SU-DHL-6 (cell line): ENCODE measurements at regions not wholly inside any gene's neighbourhood (a gene's known extent, or its start where the extent isn't known, plus 50 kb on each side); places are given as distances from the start of the nearest gene placed in this dataset.

ENCODE experiments used
- H2AFZ ChIP-seq: fragments of 200-600 bp; sonication (generic); 2 replicates; pipeline ENCODE4 v1.6.1; 2014; ENCODE audit warnings: low read depth, mild to moderate bottlenecking, moderate library complexity, mixed read lengths, antibody characterized with exemption, low read length; ENCODE audit not compliant: severe bottlenecking
- H3F3A ChIP-seq: fragments of 200-600 bp; shearing (Covaris generic); 2 replicates; pipeline ENCODE4 v1.6.0; 2016; ENCODE audit warnings: antibody characterized with exemption, mild to moderate bottlenecking; ENCODE audit not compliant: insufficient read depth
- H3K27ac ChIP-seq: fragments of 200-600 bp; sonication (generic); 2 replicates; pipeline ENCODE4 v1.5.1; 2016; ENCODE audit warnings: low read depth, mild to moderate bottlenecking, low read length, moderate library complexity, mixed read lengths
- H3K27me3 ChIP-seq: fragments of 200-600 bp; sonication (generic), shearing (Covaris generic); 2 replicates; pipeline ENCODE4 v1.6.0; 2014; ENCODE audit warnings: mild to moderate bottlenecking, low read length
- H3K36me3 ChIP-seq: fragments of 200-600 bp; sonication (generic); 2 replicates; pipeline ENCODE4 v1.6.1; 2014; ENCODE audit warnings: mild to moderate bottlenecking, low read length, mixed read lengths
- H3K4me2 ChIP-seq: fragments of 300-600, 200-600 bp; shearing (Covaris generic), sonication (generic); 2 replicates; pipeline ENCODE4 v1.6.0; 2014; ENCODE audit warnings: low read length, low read depth, mild to moderate bottlenecking; ENCODE audit not compliant: poor library complexity, severe bottlenecking
- H3K4me3 ChIP-seq: fragments of 200-600 bp; sonication (generic); 2 replicates; pipeline ENCODE4 v1.5.1; 2014; ENCODE audit warnings: antibody characterized with exemption, low read length, mild to moderate bottlenecking, mixed read lengths; ENCODE audit not compliant: insufficient read depth, poor library complexity, severe bottlenecking
- H3K79me2 ChIP-seq: fragments of 200-600 bp; sonication (generic); 2 replicates; pipeline ENCODE4 v1.6.1; 2014; ENCODE audit warnings: mild to moderate bottlenecking, low read length, moderate library complexity; ENCODE audit not compliant: insufficient read depth
- H3K9ac ChIP-seq: fragments of 200-600 bp; sonication (generic); 2 replicates; pipeline ENCODE4 v1.7.0; 2014; ENCODE audit warnings: mild to moderate bottlenecking, low read length
- H3K9me2 ChIP-seq: fragments of 200-600 bp; sonication (generic); replicated peaks from 2 replicates; pipeline ENCODE4 v1.6.1; 2014; ENCODE audit warnings: low read length; ENCODE audit not compliant: insufficient read depth
- H3K9me3 ChIP-seq: fragments of 200-600 bp; sonication (generic); 2 replicates; pipeline ENCODE4 v1.6.1; 2014; ENCODE audit warnings: low read length, mixed read lengths; ENCODE audit not compliant: insufficient read depth
- H4K20me1 ChIP-seq: fragments of 200-600 bp; sonication (generic); 2 replicates; pipeline ENCODE4 v1.6.1; 2014; ENCODE audit warnings: low read depth, mild to moderate bottlenecking, antibody characterized with exemption, low read length, moderate library complexity, mixed read lengths
- EZH2phosphoT487 ChIP-seq: fragments of 200-600 bp; sonication (generic), shearing (Covaris generic); conservative IDR thresholded peaks from 2 replicates; pipeline ENCODE4 v1.6.1; 2018; ENCODE audit warnings: mild to moderate bottlenecking, antibody characterized with exemption, low read length, moderate library complexity, mixed read lengths
- TF ChIP-seq, protein P1 (sequence below): fragments of 200-600 bp; sonication (generic); IDR thresholded peaks from one replicate; pipeline ENCODE4 v1.5.1; 2017; ENCODE audit warnings: antibody characterized with exemption, mild to moderate bottlenecking, low read length, moderate library complexity; ENCODE audit not compliant: insufficient read depth, poor library complexity, severe bottlenecking

- Histone ChIP-seq H3K27me3 (no peaks in the 10 kb centered on the region), H4K20me1 (no peaks in the 10 kb centered on the region), H3K9me2 (peaks cover 4% of the 10 kb centered on the region; the same call in 1 of the 2 replicates), H3K9ac (no peak overlapping the region), H3K27ac (no peak overlapping the region), H3K79me2 (no peaks in the 10 kb centered on the region), H3F3A (no peaks in the 10 kb centered on the region), H3K9me3 (no peaks in the 10 kb centered on the region), H2AFZ (no peak overlapping the region), H3K4me3 (no peak overlapping the region), H3K36me3 (no peaks in the 10 kb centered on the region), H3K4me2 (no peak overlapping the region)
- TF ChIP-seq, protein P1, sequence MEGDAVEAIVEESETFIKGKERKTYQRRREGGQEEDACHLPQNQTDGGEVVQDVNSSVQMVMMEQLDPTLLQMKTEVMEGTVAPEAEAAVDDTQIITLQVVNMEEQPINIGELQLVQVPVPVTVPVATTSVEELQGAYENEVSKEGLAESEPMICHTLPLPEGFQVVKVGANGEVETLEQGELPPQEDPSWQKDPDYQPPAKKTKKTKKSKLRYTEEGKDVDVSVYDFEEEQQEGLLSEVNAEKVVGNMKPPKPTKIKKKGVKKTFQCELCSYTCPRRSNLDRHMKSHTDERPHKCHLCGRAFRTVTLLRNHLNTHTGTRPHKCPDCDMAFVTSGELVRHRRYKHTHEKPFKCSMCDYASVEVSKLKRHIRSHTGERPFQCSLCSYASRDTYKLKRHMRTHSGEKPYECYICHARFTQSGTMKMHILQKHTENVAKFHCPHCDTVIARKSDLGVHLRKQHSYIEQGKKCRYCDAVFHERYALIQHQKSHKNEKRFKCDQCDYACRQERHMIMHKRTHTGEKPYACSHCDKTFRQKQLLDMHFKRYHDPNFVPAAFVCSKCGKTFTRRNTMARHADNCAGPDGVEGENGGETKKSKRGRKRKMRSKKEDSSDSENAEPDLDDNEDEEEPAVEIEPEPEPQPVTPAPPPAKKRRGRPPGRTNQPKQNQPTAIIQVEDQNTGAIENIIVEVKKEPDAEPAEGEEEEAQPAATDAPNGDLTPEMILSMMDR, result no peak
- no peak for TF ChIP-seq EZH2phosphoT487
These were observed 290.8 kb downstream of the SLC4A3 start for GRCh38 chr2:219918254-219918653.

- H3K27ac ChIP-seq, result no peak overlapping the region
- H3K36me3 ChIP-seq, result no peaks in the 10 kb centered on the region
- H3K4me2 ChIP-seq, result no peak overlapping the region
- no peak overlapping the region for H2AFZ ChIP-seq
- no peak overlapping the region for H3K9ac ChIP-seq
- H3K27me3 ChIP-seq, result no peaks in the 10 kb centered on the region
- H3K9me2 ChIP-seq, result peaks cover 4% of the 10 kb centered on the region; the same call in 1 of the 2 replicates
- no peaks in the 10 kb centered on the region for H3K9me3 ChIP-seq
- no peak for TF ChIP-seq EZH2phosphoT487
- TF ChIP-seq, protein P1, result no peak
- no peak overlapping the region for H3K4me3 ChIP-seq
- H3K79me2 ChIP-seq, result no peaks in the 10 kb centered on the region
- H4K20me1 ChIP-seq, result no peaks in the 10 kb centered on the region
- no peaks in the 10 kb centered on the region for H3F3A ChIP-seq
These were observed 291.5 kb downstream of the SLC4A3 start for GRCh38 chr2:219918944-219919343.

DNA sequence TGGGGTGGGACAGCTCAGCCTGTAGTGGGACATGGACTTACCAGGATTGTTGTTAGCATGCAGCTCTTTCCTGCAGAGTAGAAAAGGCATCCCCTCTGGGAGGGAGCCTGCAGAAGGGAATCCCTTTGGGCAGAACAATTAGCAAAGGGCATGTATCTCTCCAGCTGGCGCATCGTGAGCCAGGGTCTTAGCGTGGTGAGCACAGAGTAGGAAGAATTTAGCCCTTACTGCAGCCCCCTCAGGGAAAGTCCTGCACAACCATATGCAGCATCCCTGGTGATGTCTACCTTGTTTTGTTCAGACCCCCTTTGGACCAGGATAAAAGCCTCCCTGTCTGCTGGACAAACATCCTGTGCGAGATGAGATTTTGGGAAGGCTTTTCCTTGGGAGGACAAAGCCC, 292.1 kb downstream of the SLC4A3 start:
- Histone ChIP-seq H2AFZ (no peak overlapping the region), H3K4me3 (no peak overlapping the region), H3K27me3 (no peaks in the 10 kb centered on the region), H3K9me3 (no peaks in the 10 kb centered on the region), H3F3A (no peaks in the 10 kb centered on the region), H3K4me2 (no peak overlapping the region), H3K79me2 (no peaks in the 10 kb centered on the region), H3K36me3 (no peaks in the 10 kb centered on the region), H3K9ac (no peak overlapping the region), H3K9me2 (peaks cover 4% of the 10 kb centered on the region; the same call in 1 of the 2 replicates), H3K27ac (no peak overlapping the region), H4K20me1 (no peaks in the 10 kb centered on the region)
- TF ChIP-seq, protein P1, result no peak
- no peak for TF ChIP-seq EZH2phosphoT487
